LNCaP clone FGC (cell line): ENCODE measurements at regions not wholly inside any gene's neighbourhood (a gene's known extent, or its start where the extent isn't known, plus 50 kb on each side); places are given as distances from the start of the nearest gene placed in this dataset.
"Not testable (repeated sequence)": the region's sequence is repeated elsewhere in the genome, so short reads cannot be mapped to it uniquely, and the experiment has no call there.

ENCODE experiments used
- DNase-seq: peaks from one replicate; pipeline ENCODE4 v3.0.0-alpha.2; 2011; ENCODE audit warnings: low read depth
- H3K4me3 ChIP-seq: 2 replicates; pipeline ENCODE4 v1.5.1; 2011; ENCODE audit warnings: mild to moderate bottlenecking, low read depth, low read length, control low read depth
- CTCF ChIP-seq: IDR thresholded peaks from 2 replicates; pipeline ENCODE4 v1.5.1; 2012; ENCODE audit warnings: mild to moderate bottlenecking; ENCODE audit not compliant: control insufficient read depth, insufficient read depth; ENCODE audit errors: extremely low read depth

GRCh38 chr9:7636838-7637467, 162.6 kb downstream of the DMAC1 start:
- no peak for DNase-seq
- no peak overlapping the region for H3K4me3 ChIP-seq
- TF ChIP-seq CTCF: no peak

GRCh38 chr9:7636309-7636708, 163.3 kb downstream of the DMAC1 start:
- no peak overlapping the region for H3K4me3 ChIP-seq
- no peak for DNase-seq
- no peak for TF ChIP-seq CTCF

GRCh38 chr9:7626571-7627029, 173.0 kb downstream of the DMAC1 start:
- not testable (repeated sequence) for DNase-seq, H3K4me3 ChIP-seq

GRCh38 chr9:7622481-7622880, 177.1 kb downstream of the DMAC1 start:
- no peak overlapping the region for H3K4me3 ChIP-seq
- no peak for DNase-seq
- no peak for TF ChIP-seq CTCF

- no peak overlapping the region for H3K4me3 ChIP-seq
- no peak for DNase-seq
- no peak for TF ChIP-seq CTCF
These were observed 184.2 kb downstream of the DMAC1 start for GRCh38 chr9:7615344-7615743.

GRCh38 chr9:7613931-7614330, 185.6 kb downstream of the DMAC1 start:
- H3K4me3 ChIP-seq: no peak overlapping the region

GRCh38 chr9:7608261-7608660, 191.3 kb downstream of the DMAC1 start:
- TF ChIP-seq CTCF: no peak
- DNase-seq: no peak
- H3K4me3 ChIP-seq: no peak overlapping the region

More at GRCh38 chr9:7613931-7614330, 185.6 kb downstream of the DMAC1 start:
- DNase-seq: no peak
- TF ChIP-seq CTCF: no peak
